ENCODE measurements at regions not wholly inside any gene's neighbourhood (a gene's known extent, or its start where the extent isn't known, plus 50 kb on each side); places are given as distances from the start of the nearest gene placed in this dataset.

- no peak for TF ChIP-seq CTCF (IDR thresholded peaks at IDR 0.05)
- TF ChIP-seq ZFX (IDR thresholded peaks at IDR 0.05; ENCODE audit: borderline replicate concordance) = no peak
- H3K27ac ChIP-seq = no peak overlapping the region
Measured at GRCh38 chr15:96093063-96093462, 237.4 kb upstream of the NR2F2 start.

DNA sequence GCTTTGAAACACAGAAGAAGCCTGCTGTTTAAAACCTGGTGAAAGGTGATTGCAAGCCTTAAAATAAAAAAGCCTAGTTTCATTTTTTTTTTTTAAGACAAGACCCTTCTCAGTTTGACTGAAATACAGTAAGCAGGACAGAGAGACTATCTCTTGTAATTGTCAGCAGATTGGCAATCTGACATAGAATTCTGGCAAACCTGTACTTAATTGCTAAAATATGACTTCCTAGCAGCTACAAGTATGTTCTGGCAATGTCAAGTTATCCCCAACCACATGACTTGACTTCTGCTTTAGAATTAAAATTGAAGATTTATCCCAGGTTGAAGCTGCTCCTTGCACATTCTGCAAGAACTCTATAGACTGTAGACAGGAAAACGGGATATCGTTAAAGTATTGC lies 232.8 kb upstream of the NR2F2 start:
- H3K27ac ChIP-seq = no peak overlapping the region
- TF ChIP-seq ZFX (IDR thresholded peaks at IDR 0.05; ENCODE audit: borderline replicate concordance) (no peak), CTCF (IDR thresholded peaks at IDR 0.05) (no peak)

DNA sequence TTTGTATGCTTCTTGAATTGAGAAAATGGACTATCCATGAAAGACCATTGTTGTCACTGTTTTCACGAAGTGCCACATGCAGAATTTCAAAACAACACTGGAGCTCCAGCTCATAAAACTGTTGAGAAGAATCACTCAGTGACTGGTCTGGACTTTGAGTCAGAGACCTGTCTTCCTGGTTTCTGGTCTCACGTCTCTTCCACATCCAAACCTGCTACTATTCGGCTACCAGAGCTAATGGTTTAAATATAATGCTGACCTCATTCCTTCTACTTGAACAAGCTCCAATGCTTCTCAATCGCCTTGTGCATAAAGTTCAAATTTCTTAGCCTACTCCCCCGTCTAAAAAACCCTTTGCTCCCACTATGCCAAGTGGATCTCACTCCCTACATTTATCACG lies 227.9 kb upstream of the NR2F2 start:
- TF ChIP-seq ZFX (IDR thresholded peaks at IDR 0.05; ENCODE audit: borderline replicate concordance) = no peak
- TF ChIP-seq CTCF (IDR thresholded peaks at IDR 0.05) = no peak
- no peak overlapping the region for H3K27ac ChIP-seq

DNA sequence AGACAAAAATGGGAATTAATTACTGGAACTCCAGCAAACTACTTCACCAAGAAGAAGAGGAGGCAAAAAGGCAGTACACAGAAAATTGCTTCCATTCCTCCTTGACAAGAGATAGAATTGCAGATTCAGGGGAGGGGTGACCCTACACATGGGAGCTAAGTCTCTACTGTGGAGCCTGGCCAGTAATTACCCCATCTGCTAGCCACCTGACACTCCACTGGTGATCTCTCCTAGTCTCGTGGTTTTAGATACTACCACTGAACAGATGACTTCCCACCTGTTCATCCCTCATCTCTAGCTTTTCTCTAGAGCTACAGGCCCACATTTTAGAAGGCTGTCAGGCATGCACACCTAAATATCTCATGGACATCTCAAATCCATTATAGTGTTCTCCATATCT lies 224.3 kb upstream of the NR2F2 start:
- TF ChIP-seq ZFX (IDR thresholded peaks at IDR 0.05; ENCODE audit: borderline replicate concordance) = no peak
- TF ChIP-seq CTCF (IDR thresholded peaks at IDR 0.05) = no peak

GRCh38 chr15:96106628-96107027 lies 223.9 kb upstream of the NR2F2 start:
- TF ChIP-seq CTCF (IDR thresholded peaks at IDR 0.05) (no peak), ZFX (IDR thresholded peaks at IDR 0.05; ENCODE audit: borderline replicate concordance) (no peak)

More for the DNA sequence above, 224.3 kb upstream of the NR2F2 start:
- H3K27ac ChIP-seq = no peak overlapping the region

GRCh38 chr15:96107916-96108315 lies 222.6 kb upstream of the NR2F2 start:
- no peak overlapping the region for H3K27ac ChIP-seq
- TF ChIP-seq CTCF (IDR thresholded peaks at IDR 0.05) (no peak), ZFX (IDR thresholded peaks at IDR 0.05; ENCODE audit: borderline replicate concordance) (no peak)

More at GRCh38 chr15:96106628-96107027, 223.9 kb upstream of the NR2F2 start:
- H3K27ac ChIP-seq = no peak overlapping the region

DNA sequence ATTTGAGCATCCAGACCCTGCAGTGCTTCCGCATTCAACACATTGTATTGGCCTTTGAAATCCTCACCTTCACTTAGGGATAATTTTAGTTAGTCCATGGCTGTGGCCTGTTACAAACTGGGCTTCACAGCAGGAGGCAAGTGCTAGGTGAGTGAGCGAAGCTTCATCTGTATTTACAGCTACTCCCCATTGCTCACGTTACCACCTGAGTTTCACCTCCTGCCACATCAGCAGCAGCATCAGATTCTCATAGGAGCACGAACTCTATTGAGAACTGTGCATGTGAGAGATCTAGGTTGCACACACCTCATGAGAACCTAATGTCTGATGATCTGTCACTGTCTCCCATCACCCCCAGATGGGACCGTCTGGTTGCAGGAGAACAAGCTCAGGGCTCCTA lies 222.1 kb upstream of the NR2F2 start:
- no peak for TF ChIP-seq CTCF (IDR thresholded peaks at IDR 0.05)
- no peak for TF ChIP-seq ZFX (IDR thresholded peaks at IDR 0.05; ENCODE audit: borderline replicate concordance)
- H3K27ac ChIP-seq = no peak overlapping the region

Data from 22Rv1 (cell line).